ENCODE measurements at regions not wholly inside any gene's neighbourhood (a gene's known extent, or its start where the extent isn't known, plus 50 kb on each side); places are given as distances from the start of the nearest gene placed in this dataset.

DNA sequence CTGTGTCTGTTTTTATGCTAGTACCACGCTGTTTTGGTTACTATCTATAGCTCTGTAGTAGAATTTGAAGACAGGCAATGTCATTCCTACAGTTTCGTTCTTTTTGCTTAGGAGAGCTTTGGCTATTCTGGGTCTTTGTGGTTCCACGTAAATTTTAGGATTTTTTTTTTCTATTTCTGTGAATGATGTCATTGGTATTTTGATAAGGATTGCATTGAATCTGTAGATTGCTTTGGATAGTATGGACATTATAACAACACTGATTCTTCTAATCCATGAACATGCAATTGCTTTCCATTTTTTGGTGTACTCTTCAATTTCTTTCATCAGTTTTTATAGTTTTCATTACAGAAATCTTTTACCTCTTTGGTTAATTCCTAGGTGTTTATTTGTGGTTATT lies 345.2 kb downstream of the TMEM121 start:
- TF ChIP-seq, protein P1, sequence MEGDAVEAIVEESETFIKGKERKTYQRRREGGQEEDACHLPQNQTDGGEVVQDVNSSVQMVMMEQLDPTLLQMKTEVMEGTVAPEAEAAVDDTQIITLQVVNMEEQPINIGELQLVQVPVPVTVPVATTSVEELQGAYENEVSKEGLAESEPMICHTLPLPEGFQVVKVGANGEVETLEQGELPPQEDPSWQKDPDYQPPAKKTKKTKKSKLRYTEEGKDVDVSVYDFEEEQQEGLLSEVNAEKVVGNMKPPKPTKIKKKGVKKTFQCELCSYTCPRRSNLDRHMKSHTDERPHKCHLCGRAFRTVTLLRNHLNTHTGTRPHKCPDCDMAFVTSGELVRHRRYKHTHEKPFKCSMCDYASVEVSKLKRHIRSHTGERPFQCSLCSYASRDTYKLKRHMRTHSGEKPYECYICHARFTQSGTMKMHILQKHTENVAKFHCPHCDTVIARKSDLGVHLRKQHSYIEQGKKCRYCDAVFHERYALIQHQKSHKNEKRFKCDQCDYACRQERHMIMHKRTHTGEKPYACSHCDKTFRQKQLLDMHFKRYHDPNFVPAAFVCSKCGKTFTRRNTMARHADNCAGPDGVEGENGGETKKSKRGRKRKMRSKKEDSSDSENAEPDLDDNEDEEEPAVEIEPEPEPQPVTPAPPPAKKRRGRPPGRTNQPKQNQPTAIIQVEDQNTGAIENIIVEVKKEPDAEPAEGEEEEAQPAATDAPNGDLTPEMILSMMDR (IDR thresholded peaks at IDR 0.05) = no peak
- TF ChIP-seq EP300 (IDR thresholded peaks at IDR 0.05; ENCODE audit: low read depth) = no peak
